ENCODE measurements at regions not wholly inside any gene's neighbourhood (a gene's known extent, or its start where the extent isn't known, plus 50 kb on each side); places are given as distances from the start of the nearest gene placed in this dataset.

- CTCF ChIA-PET, result no interaction called here
- Histone ChIP-seq H3K79me2 (ENCODE audit: control insufficient read depth, insufficient read depth, low read length) (no peaks in the 10 kb centered on the region), H3K4me2 (ENCODE audit: insufficient read depth, low read length) (no peak overlapping the region), H4K20me1 (replicated peaks; ENCODE audit: control insufficient read depth, extremely low read depth, insufficient read depth, low read length) (no peaks in the 10 kb centered on the region), H3K4me1 (ENCODE audit: control insufficient read depth, extremely low read depth, insufficient read depth, low read length) (no peaks in the 10 kb centered on the region), H3K9me3 (replicated peaks; ENCODE audit: control insufficient read depth, insufficient read depth, low read length) (no peaks in the 10 kb centered on the region), H3K27me3 (ENCODE audit: control insufficient read depth in 2 of 2, insufficient read depth in 2 of 2, low read length in 2 of 2) (no peaks in the 10 kb centered on the region), H2AFZ (ENCODE audit: low read depth, low read length) (no peak overlapping the region), H3K9ac (replicated peaks; ENCODE audit: extremely low read depth, insufficient read depth, low read length) (no peak overlapping the region), H3K27ac (ENCODE audit: insufficient read depth, low read depth, low read length) (no peak overlapping the region), H3K9me1 (replicated peaks; ENCODE audit: control insufficient read depth, extremely low read depth, insufficient read depth, low read length) (no peaks in the 10 kb centered on the region), H3K36me3 (ENCODE audit: control insufficient read depth in 2 of 2, extremely low read depth in 1 of 2, insufficient read depth in 2 of 2, low read length in 2 of 2) (no peaks in the 10 kb centered on the region), H3K4me3 (replicated peaks in 1 of 3; ENCODE audit: insufficient read depth in 1 of 3, low read depth in 1 of 3, low read length in 3 of 3) (no peak overlapping the region)
- intact Hi-C loops (cut with micrococcal nuclease), result no loop called here
- BruUV-seq (replicated peaks), result no TSS peak
- TF ChIP-seq MAX (IDR thresholded peaks at IDR 0.05; ENCODE audit: insufficient read depth, insufficient read length) (no peak), JUN (IDR thresholded peaks at IDR 0.05; ENCODE audit: borderline replicate concordance, insufficient read depth, insufficient read length, low read depth) (no peak), GATA2 (IDR thresholded peaks at IDR 0.05; ENCODE audit: insufficient read depth, insufficient read length, low read depth, low read length) (no peak), POLR2A (IDR thresholded peaks at IDR 0.05; ENCODE audit: low read depth, low read length) (no peak), EZH2 (IDR thresholded peaks at IDR 0.05; ENCODE audit: borderline replicate concordance, low read depth, low read length, severe bottlenecking) (no peak), MYC (IDR thresholded peaks at IDR 0.05; ENCODE audit: low read depth, low read length) (no peak), FOS (IDR thresholded peaks at IDR 0.05; ENCODE audit: borderline replicate concordance, insufficient read depth, low read length) (no peak), POLR2AphosphoS5 (IDR thresholded peaks at IDR 0.05; ENCODE audit: insufficient read depth, low read depth, low read length) (no peak), CTCF (IDR thresholded peaks at IDR 0.05; ENCODE audit: extremely low read depth in 1 of 2, insufficient read depth in 1 of 2, low read depth in 1 of 2, low read length in 2 of 2) (no peak)
- DNase-seq (ENCODE audit: low read depth, low spot score) (no peak), FAIRE-seq (no peak)
- dilution Hi-C loops (cut with MboI; ENCODE audit: extremely low pct_ligation_motif_present, low sequenced_read_pairs), result no loop called here
- POLR2A ChIA-PET, result no interaction called here
Measured at GRCh38 chr4:58561170-58561569, 1451.0 kb upstream of the IGFBP7 start.

Data from endothelial cell of umbilical vein (primary cell).